Fibroblast of pulmonary artery (primary cell): ENCODE measurements at regions not wholly inside any gene's neighbourhood (a gene's known extent, or its start where the extent isn't known, plus 50 kb on each side); places are given as distances from the start of the nearest gene placed in this dataset.

Source experiments
- DNase-seq: peaks from one replicate; pipeline ENCODE4 v3.0.0-alpha.2; 2010; ENCODE audit warnings: low read depth
- H3K4me3 ChIP-seq: replicated peaks from 2 replicates; pipeline ENCODE4 v1.5.1; 2011; ENCODE audit warnings: low read depth, mild to moderate bottlenecking, control low read depth, low read length, moderate library complexity
- CTCF ChIP-seq: IDR thresholded peaks from 2 replicates; pipeline ENCODE4 v1.5.1; 2011; ENCODE audit warnings: mild to moderate bottlenecking, control low read depth, low read length, inconsistent platforms; ENCODE audit errors: missing control alignments

GRCh38 chr20:4490606-4491280 is 195.5 kb upstream of the PRNP start:
- DNase-seq = peak; percentile 48
- no peak for TF ChIP-seq CTCF
- no peak overlapping the region for H3K4me3 ChIP-seq

GRCh38 chr20:4490045-4490444 is 196.2 kb upstream of the PRNP start:
- DNase-seq = no peak
- no peak for TF ChIP-seq CTCF

DNA sequence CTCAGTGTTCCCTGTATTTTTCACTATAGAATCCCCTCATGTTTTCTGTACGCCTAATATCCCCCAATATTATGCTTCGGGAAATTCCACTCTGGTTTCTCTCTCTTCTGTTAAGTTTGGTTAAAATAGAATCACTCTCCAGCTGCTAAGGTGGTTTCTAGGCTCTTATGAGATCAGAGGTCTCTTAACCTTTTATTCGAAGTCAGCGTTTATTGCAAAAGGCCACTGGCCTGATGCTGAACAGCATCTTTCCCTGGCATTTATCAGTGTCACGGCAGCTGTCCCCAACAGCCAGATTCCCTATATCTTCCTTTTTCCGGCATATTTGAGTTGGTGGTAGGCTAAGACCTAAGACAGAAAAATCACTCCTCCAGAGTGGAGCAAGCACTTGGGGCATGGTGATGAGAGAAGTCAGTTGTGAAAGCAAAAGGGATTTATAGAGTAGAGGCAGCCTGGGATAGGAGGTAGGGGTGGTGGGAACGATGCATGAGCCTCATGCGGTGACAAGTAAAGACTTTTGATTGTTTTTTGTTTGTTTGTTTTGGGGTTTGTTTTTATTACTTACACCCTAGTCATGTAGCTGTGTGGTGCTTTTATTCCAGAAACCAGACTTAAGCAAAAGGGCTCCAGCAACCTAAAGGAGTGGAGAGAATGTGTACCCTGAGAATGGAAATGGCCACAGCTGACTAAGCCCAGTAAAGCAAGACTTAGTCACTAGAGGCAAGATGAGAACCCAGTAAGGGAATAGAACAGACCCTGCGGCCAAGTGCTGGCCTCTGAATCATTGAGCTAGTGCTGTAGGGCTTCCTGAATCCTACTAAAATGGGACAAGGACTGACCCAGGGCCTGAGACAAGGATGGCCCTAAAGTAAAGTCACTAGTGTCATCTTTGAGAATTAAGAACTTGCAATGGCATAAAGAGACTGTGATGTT is 197.6 kb upstream of the PRNP start:
- TF ChIP-seq CTCF = no peak
- peak; percentile 23 for DNase-seq

More at GRCh38 chr20:4490045-4490444, 196.2 kb upstream of the PRNP start:
- no peak overlapping the region for H3K4me3 ChIP-seq

GRCh38 chr20:4484379-4484997 is 201.8 kb upstream of the PRNP start:
- DNase-seq = no peak
- no peak for TF ChIP-seq CTCF
- no peak overlapping the region for H3K4me3 ChIP-seq

More for the DNA sequence above, 197.6 kb upstream of the PRNP start:
- H3K4me3 ChIP-seq = no peak overlapping the region

GRCh38 chr20:4483961-4484360 is 202.3 kb upstream of the PRNP start:
- no peak for DNase-seq
- no peak for TF ChIP-seq CTCF
- no peak overlapping the region for H3K4me3 ChIP-seq

DNA sequence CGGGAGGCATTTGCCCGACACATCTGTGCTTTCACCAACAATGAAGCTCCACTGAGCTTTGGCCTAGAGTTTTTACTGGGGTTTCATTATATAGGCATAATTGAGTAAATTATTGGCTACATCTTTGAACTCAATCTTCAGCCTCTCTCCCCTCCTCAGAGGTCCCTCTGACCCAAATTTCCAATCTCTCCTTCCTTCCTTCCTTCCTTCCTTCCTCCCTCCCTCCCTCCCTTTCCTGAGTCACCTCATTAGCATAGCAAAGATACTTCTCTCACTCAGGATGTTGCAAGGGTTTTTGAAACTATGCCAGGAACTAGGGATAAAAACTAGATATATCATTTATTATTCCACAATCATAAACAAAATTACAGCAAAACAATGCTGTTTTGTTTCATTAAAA is 202.8 kb upstream of the PRNP start:
- DNase-seq = peak; percentile 71
- H3K4me3 ChIP-seq = no peak overlapping the region
- no peak for TF ChIP-seq CTCF
